B cell (primary cell): ENCODE measurements at regions not wholly inside any gene's neighbourhood (a gene's known extent, or its start where the extent isn't known, plus 50 kb on each side); places are given as distances from the start of the nearest gene placed in this dataset.

Experiments
- EZH2 ChIP-seq: IDR thresholded peaks from 2 replicates; pipeline ENCODE4 v1.6.1; 2012; ENCODE audit warnings: borderline replicate concordance, low read depth, mild to moderate bottlenecking, moderate library complexity, low read length; ENCODE audit not compliant: insufficient read depth, poor library complexity, severe bottlenecking
- TF ChIP-seq, protein P1 (sequence below): fragments of 200-600 bp; IDR thresholded peaks from one replicate; pipeline ENCODE4 v1.8.0; 2022; ENCODE audit warnings: antibody characterized with exemption, mild to moderate bottlenecking

DNA sequence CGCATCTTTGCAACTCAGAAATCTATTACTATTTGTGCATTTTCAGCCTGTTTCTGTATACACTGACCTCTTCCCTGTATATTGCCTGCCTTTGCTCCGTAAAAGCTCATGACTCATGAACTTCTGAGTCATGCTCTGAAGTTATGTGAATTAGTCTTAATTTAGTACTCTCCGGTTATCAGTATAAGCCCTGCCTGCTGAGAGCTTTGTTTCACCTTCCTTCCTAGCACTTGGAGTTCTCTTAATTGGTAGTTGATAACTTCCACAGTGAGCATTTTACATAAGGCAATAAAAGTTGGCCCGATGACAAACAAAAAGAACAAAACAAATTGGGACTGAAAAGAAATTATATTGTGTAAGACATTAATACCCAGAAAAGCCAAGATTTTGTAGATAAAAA is 231.4 kb downstream of the GJA1 start:
- TF ChIP-seq, protein P1, sequence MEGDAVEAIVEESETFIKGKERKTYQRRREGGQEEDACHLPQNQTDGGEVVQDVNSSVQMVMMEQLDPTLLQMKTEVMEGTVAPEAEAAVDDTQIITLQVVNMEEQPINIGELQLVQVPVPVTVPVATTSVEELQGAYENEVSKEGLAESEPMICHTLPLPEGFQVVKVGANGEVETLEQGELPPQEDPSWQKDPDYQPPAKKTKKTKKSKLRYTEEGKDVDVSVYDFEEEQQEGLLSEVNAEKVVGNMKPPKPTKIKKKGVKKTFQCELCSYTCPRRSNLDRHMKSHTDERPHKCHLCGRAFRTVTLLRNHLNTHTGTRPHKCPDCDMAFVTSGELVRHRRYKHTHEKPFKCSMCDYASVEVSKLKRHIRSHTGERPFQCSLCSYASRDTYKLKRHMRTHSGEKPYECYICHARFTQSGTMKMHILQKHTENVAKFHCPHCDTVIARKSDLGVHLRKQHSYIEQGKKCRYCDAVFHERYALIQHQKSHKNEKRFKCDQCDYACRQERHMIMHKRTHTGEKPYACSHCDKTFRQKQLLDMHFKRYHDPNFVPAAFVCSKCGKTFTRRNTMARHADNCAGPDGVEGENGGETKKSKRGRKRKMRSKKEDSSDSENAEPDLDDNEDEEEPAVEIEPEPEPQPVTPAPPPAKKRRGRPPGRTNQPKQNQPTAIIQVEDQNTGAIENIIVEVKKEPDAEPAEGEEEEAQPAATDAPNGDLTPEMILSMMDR = no peak
- no peak for TF ChIP-seq EZH2
